ENCODE measurements at regions not wholly inside any gene's neighbourhood (a gene's known extent, or its start where the extent isn't known, plus 50 kb on each side); places are given as distances from the start of the nearest gene placed in this dataset.

GRCh38 chr6:16839631-16840179 lies 78.4 kb upstream of the ATXN1 start:
- Histone ChIP-seq H3K36me3 (ENCODE audit: control insufficient read depth in 1 of 2, insufficient read depth in 2 of 2, low read length in 2 of 2) (no peaks in the 10 kb centered on the region), H3K4me1 (ENCODE audit: control insufficient read depth in 1 of 2, insufficient read depth in 2 of 2, low read length in 2 of 2) (peaks cover 0 to 3% of the 10 kb centered on the region in 2 donors), H3K27me3 (ENCODE audit: control insufficient read depth in 1 of 2, insufficient read depth in 2 of 2, low read length in 2 of 2) (no peaks in the 10 kb centered on the region), H3K27ac (ENCODE audit: low read depth, low read length) (no peak overlapping the region), H3K4me3 (ENCODE audit: low read depth in 1 of 2, low read length in 2 of 2) (no peak overlapping the region), H3K9me3 (ENCODE audit: control insufficient read depth in 1 of 2, low read length in 2 of 2) (no peaks in the 10 kb centered on the region), H3K9ac (ENCODE audit: low read depth in 1 of 2, low read length in 2 of 2) (no peak overlapping the region)

- Histone ChIP-seq H3K36me3 (ENCODE audit: control insufficient read depth in 1 of 2, insufficient read depth in 2 of 2, low read length in 2 of 2) (no peaks in the 10 kb centered on the region), H3K27ac (ENCODE audit: low read depth, low read length) (no peak overlapping the region), H3K4me3 (ENCODE audit: low read depth in 1 of 2, low read length in 2 of 2) (no peak overlapping the region), H3K4me1 (ENCODE audit: control insufficient read depth in 1 of 2, insufficient read depth in 2 of 2, low read length in 2 of 2) (peaks cover 0 to 3% of the 10 kb centered on the region in 2 donors), H3K9me3 (ENCODE audit: control insufficient read depth in 1 of 2, low read length in 2 of 2) (no peaks in the 10 kb centered on the region), H3K9ac (ENCODE audit: low read depth in 1 of 2, low read length in 2 of 2) (no peak overlapping the region), H3K27me3 (ENCODE audit: control insufficient read depth in 1 of 2, insufficient read depth in 2 of 2, low read length in 2 of 2) (no peaks in the 10 kb centered on the region)
These were observed 76.1 kb upstream of the ATXN1 start for GRCh38 chr6:16837217-16837972.

DNA sequence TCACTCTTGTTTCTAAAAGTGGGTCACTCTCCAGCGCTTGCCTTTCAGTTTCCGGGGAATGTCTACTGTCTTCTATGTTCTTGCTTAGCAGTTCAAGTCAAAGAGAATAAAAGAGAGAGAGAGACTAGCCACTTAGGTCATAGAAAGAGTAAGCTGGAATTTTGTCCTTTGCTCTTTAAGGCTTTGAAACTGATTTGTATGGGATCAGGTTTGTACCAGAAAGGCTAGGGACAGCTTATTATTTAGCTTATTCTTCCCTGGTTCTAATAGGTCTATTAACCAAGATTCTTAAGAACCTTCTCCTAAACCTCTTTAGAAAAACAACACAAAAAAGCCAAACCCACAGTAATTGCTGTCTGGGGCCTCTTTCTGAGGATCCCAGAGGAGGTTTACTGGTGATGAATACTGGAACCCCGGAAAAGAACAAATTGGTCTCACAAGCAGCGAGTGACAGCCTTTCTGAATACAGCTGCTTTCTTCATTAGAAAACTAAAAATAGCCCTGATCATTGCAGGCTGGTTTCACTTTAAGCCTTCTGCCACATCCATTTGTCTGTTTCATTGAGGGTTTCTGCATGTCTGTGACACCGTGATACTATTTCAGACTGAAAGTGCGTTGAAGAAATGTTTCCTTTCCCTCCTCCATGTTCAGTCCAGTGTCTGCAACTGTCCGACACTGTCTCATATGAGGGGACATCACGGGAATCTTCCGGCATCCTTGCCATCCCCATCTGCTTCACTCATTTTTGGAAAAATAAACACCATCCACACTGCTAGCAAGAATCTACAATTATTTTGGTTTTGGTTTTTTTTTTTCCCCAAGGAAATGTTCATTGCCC lies 75.1 kb upstream of the ATXN1 start:
- no peaks in the 10 kb centered on the region for H3K27me3 ChIP-seq (ENCODE audit: control insufficient read depth in 1 of 2, insufficient read depth in 2 of 2, low read length in 2 of 2)
- peak overlapping the region; percentile 42 to 50 for H3K4me3 ChIP-seq (ENCODE audit: low read depth in 1 of 2, low read length in 2 of 2)
- H3K9me3 ChIP-seq (ENCODE audit: control insufficient read depth in 1 of 2, low read length in 2 of 2), result no peaks in the 10 kb centered on the region
- H3K4me1 ChIP-seq (ENCODE audit: control insufficient read depth in 1 of 2, insufficient read depth in 2 of 2, low read length in 2 of 2), result peaks cover 0 to 3% of the 10 kb centered on the region in 2 donors
- H3K36me3 ChIP-seq (ENCODE audit: control insufficient read depth in 1 of 2, insufficient read depth in 2 of 2, low read length in 2 of 2), result no peaks in the 10 kb centered on the region
- no peak overlapping the region for H3K27ac ChIP-seq (ENCODE audit: low read depth, low read length)
- H3K9ac ChIP-seq (ENCODE audit: low read depth in 1 of 2, low read length in 2 of 2), result no peak overlapping the region

GRCh38 chr6:16834242-16834641 lies 73.0 kb upstream of the ATXN1 start:
- no peaks in the 10 kb centered on the region for H3K9me3 ChIP-seq (ENCODE audit: control insufficient read depth in 1 of 2, low read length in 2 of 2)
- H3K27ac ChIP-seq (ENCODE audit: low read depth, low read length), result no peak overlapping the region
- H3K9ac ChIP-seq (ENCODE audit: low read depth in 1 of 2, low read length in 2 of 2), result no peak overlapping the region
- H3K4me1 ChIP-seq (ENCODE audit: control insufficient read depth in 1 of 2, insufficient read depth in 2 of 2, low read length in 2 of 2), result peaks cover 0 to 3% of the 10 kb centered on the region in 2 donors
- H3K27me3 ChIP-seq (ENCODE audit: control insufficient read depth in 1 of 2, insufficient read depth in 2 of 2, low read length in 2 of 2), result no peaks in the 10 kb centered on the region
- no peak overlapping the region for H3K4me3 ChIP-seq (ENCODE audit: low read depth in 1 of 2, low read length in 2 of 2)
- H3K36me3 ChIP-seq (ENCODE audit: control insufficient read depth in 1 of 2, insufficient read depth in 2 of 2, low read length in 2 of 2), result no peaks in the 10 kb centered on the region

DNA sequence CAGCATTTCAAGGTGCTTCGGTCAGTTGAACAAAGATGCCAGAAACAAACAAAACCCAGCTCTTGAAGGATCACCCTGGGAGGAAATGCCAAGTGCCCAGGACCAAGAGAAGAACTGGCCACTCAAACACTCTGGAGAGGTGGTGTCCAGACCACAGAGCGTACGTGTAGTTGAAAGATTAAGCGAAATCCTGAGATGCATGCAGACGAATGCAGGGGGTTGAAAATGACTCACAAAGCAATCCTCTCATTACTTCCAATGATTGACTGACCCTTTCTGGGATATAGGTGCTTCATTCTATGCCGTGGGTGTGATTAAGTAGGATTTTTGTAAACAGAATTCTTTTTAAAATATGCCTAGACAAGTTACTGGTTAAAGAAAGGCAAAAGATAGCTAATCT lies 71.5 kb upstream of the ATXN1 start:
- H3K27me3 ChIP-seq (ENCODE audit: control insufficient read depth in 1 of 2, insufficient read depth in 2 of 2, low read length in 2 of 2), result no peaks in the 10 kb centered on the region
- H3K9me3 ChIP-seq (ENCODE audit: control insufficient read depth in 1 of 2, low read length in 2 of 2), result no peaks in the 10 kb centered on the region
- H3K36me3 ChIP-seq (ENCODE audit: control insufficient read depth in 1 of 2, insufficient read depth in 2 of 2, low read length in 2 of 2), result no peaks in the 10 kb centered on the region
- H3K9ac ChIP-seq (ENCODE audit: low read depth in 1 of 2, low read length in 2 of 2), result no peak overlapping the region
- peaks cover 0 to 3% of the 10 kb centered on the region in 2 donors for H3K4me1 ChIP-seq (ENCODE audit: control insufficient read depth in 1 of 2, insufficient read depth in 2 of 2, low read length in 2 of 2)
- H3K27ac ChIP-seq (ENCODE audit: low read depth, low read length), result no peak overlapping the region
- no peak overlapping the region for H3K4me3 ChIP-seq (ENCODE audit: low read depth in 1 of 2, low read length in 2 of 2)

DNA sequence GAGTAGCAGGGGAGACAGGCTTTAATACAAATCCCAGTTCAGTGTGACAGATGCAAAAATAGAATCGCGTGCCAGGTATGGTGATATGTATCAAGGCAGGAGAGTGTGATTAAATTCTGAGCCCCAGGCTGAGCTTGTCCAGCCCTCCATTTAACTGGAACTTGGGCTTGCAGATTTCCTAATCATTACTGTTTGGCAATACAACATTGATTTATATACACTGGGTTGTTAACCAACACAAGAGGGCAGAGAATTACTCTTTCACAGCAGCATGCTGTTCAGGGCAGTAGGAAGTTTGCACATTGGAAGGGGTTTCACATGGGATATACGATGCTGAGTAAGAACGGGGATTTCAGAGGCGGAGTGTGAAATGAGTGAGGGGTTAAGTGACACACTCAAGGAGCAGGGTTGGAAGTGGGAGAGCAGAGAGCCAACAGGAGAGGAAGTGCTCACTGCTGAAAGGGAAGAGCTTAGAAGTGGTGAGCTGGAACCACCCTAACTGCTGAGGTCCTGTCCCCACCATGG lies 70.8 kb upstream of the ATXN1 start:
- Histone ChIP-seq H3K36me3 (ENCODE audit: control insufficient read depth in 1 of 2, insufficient read depth in 2 of 2, low read length in 2 of 2) (no peaks in the 10 kb centered on the region), H3K4me3 (ENCODE audit: low read depth in 1 of 2, low read length in 2 of 2) (no peak overlapping the region), H3K9ac (ENCODE audit: low read depth in 1 of 2, low read length in 2 of 2) (no peak overlapping the region), H3K9me3 (ENCODE audit: control insufficient read depth in 1 of 2, low read length in 2 of 2) (no peaks in the 10 kb centered on the region), H3K27ac (ENCODE audit: low read depth, low read length) (no peak overlapping the region), H3K27me3 (ENCODE audit: control insufficient read depth in 1 of 2, insufficient read depth in 2 of 2, low read length in 2 of 2) (no peaks in the 10 kb centered on the region), H3K4me1 (ENCODE audit: control insufficient read depth in 1 of 2, insufficient read depth in 2 of 2, low read length in 2 of 2) (peaks cover 0 to 3% of the 10 kb centered on the region in 2 donors)

DNA sequence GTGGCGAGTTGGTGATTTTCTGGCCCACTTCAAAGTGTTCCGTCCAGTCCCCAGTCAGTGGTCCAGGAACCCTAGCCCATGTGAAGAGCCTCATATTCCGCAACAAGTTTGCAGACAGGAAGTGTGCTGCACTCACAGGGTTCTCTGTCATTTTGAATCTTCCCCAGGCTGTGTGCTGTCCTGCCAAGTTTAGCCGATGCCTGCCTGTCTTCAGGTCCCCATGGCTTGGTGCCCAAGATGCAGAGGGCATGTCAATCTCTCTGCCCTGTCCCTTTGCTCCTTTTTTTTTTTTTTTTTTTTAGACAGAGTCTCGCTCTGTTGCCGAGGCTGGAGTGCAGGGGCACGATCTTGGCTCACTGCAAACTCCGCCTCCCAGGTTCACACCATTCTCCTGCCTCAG lies 69.9 kb upstream of the ATXN1 start:
- H3K4me3 ChIP-seq (ENCODE audit: low read depth in 1 of 2, low read length in 2 of 2), result no peak overlapping the region
- no peak overlapping the region for H3K27ac ChIP-seq (ENCODE audit: low read depth, low read length)
- no peaks in the 10 kb centered on the region for H3K9me3 ChIP-seq (ENCODE audit: control insufficient read depth in 1 of 2, low read length in 2 of 2)
- H3K27me3 ChIP-seq (ENCODE audit: control insufficient read depth in 1 of 2, insufficient read depth in 2 of 2, low read length in 2 of 2), result no peaks in the 10 kb centered on the region
- no peaks in the 10 kb centered on the region for H3K36me3 ChIP-seq (ENCODE audit: control insufficient read depth in 1 of 2, insufficient read depth in 2 of 2, low read length in 2 of 2)
- no peaks in the 10 kb centered on the region for H3K4me1 ChIP-seq (ENCODE audit: control insufficient read depth in 1 of 2, insufficient read depth in 2 of 2, low read length in 2 of 2)
- H3K9ac ChIP-seq (ENCODE audit: low read depth in 1 of 2, low read length in 2 of 2), result no peak overlapping the region

GRCh38 chr6:16828058-16828457 lies 66.8 kb upstream of the ATXN1 start:
- Histone ChIP-seq H3K4me3 (ENCODE audit: low read depth in 1 of 2, low read length in 2 of 2) (no peak overlapping the region), H3K27me3 (ENCODE audit: control insufficient read depth in 1 of 2, insufficient read depth in 2 of 2, low read length in 2 of 2) (no peaks in the 10 kb centered on the region), H3K36me3 (ENCODE audit: control insufficient read depth in 1 of 2, insufficient read depth in 2 of 2, low read length in 2 of 2) (no peaks in the 10 kb centered on the region), H3K9me3 (ENCODE audit: control insufficient read depth in 1 of 2, low read length in 2 of 2) (no peaks in the 10 kb centered on the region), H3K27ac (ENCODE audit: low read depth, low read length) (no peak overlapping the region), H3K4me1 (ENCODE audit: control insufficient read depth in 1 of 2, insufficient read depth in 2 of 2, low read length in 2 of 2) (no peaks in the 10 kb centered on the region), H3K9ac (ENCODE audit: low read depth in 1 of 2, low read length in 2 of 2) (no peak overlapping the region)

- H3K27ac ChIP-seq (ENCODE audit: low read depth, low read length), result no peak overlapping the region
- H3K9ac ChIP-seq (ENCODE audit: low read depth in 1 of 2, low read length in 2 of 2), result no peak overlapping the region
- H3K4me1 ChIP-seq (ENCODE audit: control insufficient read depth in 1 of 2, insufficient read depth in 2 of 2, low read length in 2 of 2), result no peaks in the 10 kb centered on the region
- H3K27me3 ChIP-seq (ENCODE audit: control insufficient read depth in 1 of 2, insufficient read depth in 2 of 2, low read length in 2 of 2), result no peaks in the 10 kb centered on the region
- no peaks in the 10 kb centered on the region for H3K36me3 ChIP-seq (ENCODE audit: control insufficient read depth in 1 of 2, insufficient read depth in 2 of 2, low read length in 2 of 2)
- no peaks in the 10 kb centered on the region for H3K9me3 ChIP-seq (ENCODE audit: control insufficient read depth in 1 of 2, low read length in 2 of 2)
- no peak overlapping the region for H3K4me3 ChIP-seq (ENCODE audit: low read depth in 1 of 2, low read length in 2 of 2)
These were observed 66.4 kb upstream of the ATXN1 start for GRCh38 chr6:16827627-16828026.

GRCh38 chr6:16825784-16826183 lies 64.5 kb upstream of the ATXN1 start:
- H3K36me3 ChIP-seq (ENCODE audit: control insufficient read depth in 1 of 2, insufficient read depth in 2 of 2, low read length in 2 of 2), result no peaks in the 10 kb centered on the region
- no peaks in the 10 kb centered on the region for H3K27me3 ChIP-seq (ENCODE audit: control insufficient read depth in 1 of 2, insufficient read depth in 2 of 2, low read length in 2 of 2)
- no peak overlapping the region for H3K4me3 ChIP-seq (ENCODE audit: low read depth in 1 of 2, low read length in 2 of 2)
- no peaks in the 10 kb centered on the region for H3K4me1 ChIP-seq (ENCODE audit: control insufficient read depth in 1 of 2, insufficient read depth in 2 of 2, low read length in 2 of 2)
- no peaks in the 10 kb centered on the region for H3K9me3 ChIP-seq (ENCODE audit: control insufficient read depth in 1 of 2, low read length in 2 of 2)
- no peak overlapping the region for H3K9ac ChIP-seq (ENCODE audit: low read depth in 1 of 2, low read length in 2 of 2)
- no peak overlapping the region for H3K27ac ChIP-seq (ENCODE audit: low read depth, low read length)
